ENCODE measurements at regions not wholly inside any gene's neighbourhood (a gene's known extent, or its start where the extent isn't known, plus 50 kb on each side); places are given as distances from the start of the nearest gene placed in this dataset.
"Not testable (repeated sequence)": the region's sequence is repeated elsewhere in the genome, so short reads cannot be mapped to it uniquely, and the experiment has no call there.

DNA sequence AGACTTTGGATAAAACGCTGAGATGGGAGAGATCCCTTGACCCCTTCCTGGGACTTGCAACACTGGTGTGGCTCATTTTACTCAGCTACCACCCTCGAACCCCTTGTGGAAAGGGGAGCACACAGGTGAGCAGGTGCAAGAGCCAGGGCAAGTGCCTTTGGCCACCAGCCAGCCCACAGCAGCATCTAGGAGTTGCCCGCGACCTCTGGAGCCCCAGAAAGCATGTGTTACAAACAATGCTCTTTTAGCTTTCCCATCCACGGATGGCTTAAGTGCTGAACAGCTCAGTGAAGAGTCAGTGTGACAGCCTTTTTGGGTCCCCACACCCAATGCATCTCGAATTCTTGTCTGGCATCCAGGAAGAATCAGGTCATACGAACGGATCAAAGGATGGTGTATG is 197.8 kb downstream of the MEMO1 start:
- H3K9me3 ChIP-seq (replicated peaks), result no peaks in the 10 kb centered on the region
- H3K4me3 ChIP-seq, result no peak overlapping the region
- no peaks in the 10 kb centered on the region for H3K27me3 ChIP-seq (replicated peaks)
- no peak overlapping the region for H3K27ac ChIP-seq
- no peaks in the 10 kb centered on the region; the same call in 1 of the 2 replicates for H3K4me1 ChIP-seq (replicated peaks)
- DNase-seq (ENCODE audit: low read depth in 1 of 2, low spot score in 2 of 2), result no peak
- H3K36me3 ChIP-seq, result no peaks in the 10 kb centered on the region

DNA sequence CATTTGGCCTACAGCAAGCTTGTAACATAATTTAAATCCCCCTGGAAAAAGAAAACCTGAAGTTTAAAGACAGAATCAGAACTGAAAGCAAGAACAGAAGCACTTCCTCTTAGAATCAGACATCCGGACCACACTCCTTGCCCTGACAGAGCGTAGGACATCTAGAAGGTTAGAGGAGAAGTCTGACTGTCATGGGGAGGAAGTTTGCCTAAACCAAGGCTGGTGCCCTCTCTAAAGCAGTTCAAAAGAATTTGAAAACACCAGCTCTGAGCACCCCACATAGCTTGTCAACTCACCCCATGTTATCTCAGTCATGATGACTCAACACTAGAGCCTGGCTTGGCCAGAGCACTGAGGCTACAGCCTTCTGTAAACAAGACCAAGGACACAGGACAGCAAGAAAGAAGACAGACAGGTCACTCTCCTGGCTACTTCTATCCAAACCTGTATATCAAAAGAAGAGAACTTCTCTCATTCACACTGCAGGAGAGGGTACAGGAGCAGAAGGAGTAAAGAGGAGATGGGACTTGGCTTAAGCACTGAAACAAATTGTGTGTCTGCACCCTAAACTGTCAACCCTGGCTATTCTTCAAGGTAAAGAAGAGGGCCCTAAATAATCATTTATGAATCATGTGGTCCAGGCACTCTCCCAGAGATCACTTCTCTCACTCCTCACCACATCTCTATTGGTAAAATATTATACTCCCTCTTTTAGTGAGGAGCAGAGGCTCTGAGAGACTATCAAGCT is 198.6 kb downstream of the MEMO1 start:
- no peak overlapping the region for H3K27ac ChIP-seq
- no peak overlapping the region for H3K4me3 ChIP-seq
- H3K27me3 ChIP-seq (replicated peaks), result no peaks in the 10 kb centered on the region
- no peaks in the 10 kb centered on the region for H3K36me3 ChIP-seq
- peak in 1 of 2 experiments; percentile 10 for DNase-seq (ENCODE audit: low read depth in 1 of 2, low spot score in 2 of 2)
- no peaks in the 10 kb centered on the region; the same call in 1 of the 2 replicates for H3K4me1 ChIP-seq (replicated peaks)
- H3K9me3 ChIP-seq (replicated peaks), result no peaks in the 10 kb centered on the region

DNA sequence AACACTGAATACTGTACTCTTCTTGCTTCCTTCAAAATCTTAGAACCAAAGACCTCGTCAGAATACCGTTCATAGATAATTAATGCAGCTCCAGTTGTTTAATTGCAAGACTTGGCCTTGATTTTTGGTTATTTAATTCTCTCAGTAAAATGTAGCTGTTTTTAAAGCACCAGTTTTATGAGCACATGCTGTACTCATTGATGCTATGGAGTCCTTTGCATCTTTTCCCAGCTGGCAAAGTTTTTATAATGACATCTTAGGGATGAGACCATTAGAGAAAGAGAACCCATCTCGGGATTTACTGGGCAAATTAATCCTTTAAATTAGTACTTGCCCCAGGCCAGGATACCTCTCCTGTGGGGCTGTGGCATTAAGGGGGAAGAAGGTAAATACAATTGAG is 199.3 kb downstream of the MEMO1 start:
- Histone ChIP-seq H3K27me3 (replicated peaks) (no peaks in the 10 kb centered on the region), H3K4me3 (no peak overlapping the region), H3K27ac (no peak overlapping the region), H3K9me3 (replicated peaks) (no peaks in the 10 kb centered on the region), H3K4me1 (replicated peaks) (no peaks in the 10 kb centered on the region; the same call in 1 of the 2 replicates), H3K36me3 (no peaks in the 10 kb centered on the region)
- no peak for DNase-seq (ENCODE audit: low read depth in 1 of 2, low spot score in 2 of 2)

DNA sequence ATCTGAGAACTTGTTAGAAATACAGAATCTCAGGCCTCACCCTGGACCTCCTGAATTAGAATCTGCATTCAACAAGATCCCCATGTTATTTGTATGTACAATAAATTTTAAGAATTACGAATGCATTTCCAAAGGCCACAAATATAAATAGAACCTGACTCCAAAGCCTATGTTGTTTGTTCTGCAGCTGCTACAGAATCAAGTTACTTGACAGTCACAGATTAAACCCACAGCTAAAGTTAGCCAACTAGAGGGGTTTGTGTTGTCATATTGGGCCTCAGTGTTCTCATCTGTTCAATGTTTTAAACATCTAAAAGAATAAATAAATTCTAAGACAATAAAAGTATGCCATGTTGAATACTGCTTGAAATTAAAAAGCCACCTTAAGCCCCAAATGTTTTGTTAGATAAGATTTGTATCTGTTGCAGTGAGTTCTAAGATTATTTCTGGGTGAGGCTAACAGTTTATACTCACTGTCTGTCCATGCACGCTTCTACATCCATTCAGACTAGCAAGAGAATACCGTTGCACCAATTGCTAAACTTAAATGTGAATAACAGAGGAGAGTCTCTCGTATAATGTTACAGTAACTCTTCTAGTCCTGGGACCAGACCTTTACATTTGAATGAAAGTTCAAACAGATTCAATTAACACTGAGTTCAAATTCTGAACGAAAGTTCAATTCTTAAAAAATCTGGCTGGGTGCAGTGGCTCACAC is 200.4 kb downstream of the MEMO1 start:
- Histone ChIP-seq H3K36me3 (no peaks in the 10 kb centered on the region), H3K4me1 (replicated peaks) (no peaks in the 10 kb centered on the region; the same call in 1 of the 2 replicates), H3K27ac (no peak overlapping the region), H3K9me3 (replicated peaks) (no peaks in the 10 kb centered on the region), H3K4me3 (no peak overlapping the region), H3K27me3 (replicated peaks) (no peaks in the 10 kb centered on the region)
- DNase-seq (ENCODE audit: low read depth in 1 of 2, low spot score in 2 of 2), result no peak

DNA sequence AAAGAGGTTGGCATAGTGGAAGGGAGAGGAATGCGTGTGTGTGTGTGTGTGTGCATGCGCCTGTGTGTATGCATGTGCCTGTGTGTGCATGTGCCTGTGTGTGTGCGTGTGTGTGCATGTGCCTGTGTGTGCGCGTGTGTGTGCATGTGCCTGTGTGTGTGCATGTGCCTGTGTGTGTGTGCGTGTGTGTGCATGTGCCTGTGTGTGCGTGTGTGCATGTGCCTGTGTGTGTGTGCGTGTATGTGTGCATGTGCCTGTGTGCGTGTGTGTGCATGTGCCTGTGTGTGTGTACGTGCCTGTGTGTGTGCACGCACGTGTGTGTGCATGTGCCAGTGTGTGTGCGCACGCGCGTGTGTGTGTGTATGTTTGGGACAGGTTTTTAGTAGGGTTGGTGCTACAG is 205.1 kb downstream of the MEMO1 start:
- Histone ChIP-seq H3K36me3 (no peaks in the 10 kb centered on the region), H3K9me3 (replicated peaks) (no peaks in the 10 kb centered on the region), H3K27me3 (replicated peaks) (no peaks in the 10 kb centered on the region), H3K27ac (no peak overlapping the region), H3K4me1 (replicated peaks) (no peaks in the 10 kb centered on the region), H3K4me3 (no peak overlapping the region)
- DNase-seq (ENCODE audit: low read depth in 1 of 2, low spot score in 2 of 2), result no peak

DNA sequence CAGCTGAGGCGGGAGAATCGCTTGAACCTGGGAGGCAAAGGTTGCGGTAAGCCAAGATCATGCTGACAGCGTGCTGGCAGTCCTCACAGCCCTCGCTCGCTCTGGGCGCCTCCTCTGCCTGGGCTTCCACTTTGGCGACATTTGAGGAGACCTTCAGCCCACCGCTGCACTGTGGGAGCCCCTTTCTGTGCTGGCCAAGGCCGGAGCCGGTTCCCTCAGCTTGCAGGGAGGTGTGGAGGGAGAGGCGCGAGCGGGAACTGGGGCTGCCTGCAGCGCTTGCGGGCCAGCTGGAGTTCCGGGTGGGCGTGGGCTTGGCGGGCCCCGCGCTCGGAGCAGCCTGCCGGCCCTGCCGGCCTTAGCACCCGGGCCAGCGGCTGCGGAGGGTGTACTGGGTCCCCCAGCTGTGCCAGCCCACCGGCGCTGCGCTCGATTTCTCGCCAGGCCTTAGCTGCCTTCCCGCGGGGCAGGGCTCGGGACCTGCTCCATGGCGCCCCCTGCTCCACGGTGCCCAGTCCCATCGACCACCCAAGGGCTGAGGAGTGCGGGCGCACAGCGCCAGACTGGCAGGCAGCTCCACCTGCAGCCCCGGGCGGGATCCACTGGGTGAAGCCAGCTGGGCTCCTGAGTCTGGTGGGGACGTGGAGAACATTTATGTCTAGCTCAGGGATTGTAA is 207.2 kb downstream of the MEMO1 start:
- H3K27me3 ChIP-seq (replicated peaks); DNase-seq (ENCODE audit: low read depth in 1 of 2, low spot score in 2 of 2); H3K4me1 ChIP-seq (replicated peaks); H3K36me3 ChIP-seq; H3K9me3 ChIP-seq (replicated peaks); H3K4me3 ChIP-seq; H3K27ac ChIP-seq: not testable (repeated sequence)

DNA sequence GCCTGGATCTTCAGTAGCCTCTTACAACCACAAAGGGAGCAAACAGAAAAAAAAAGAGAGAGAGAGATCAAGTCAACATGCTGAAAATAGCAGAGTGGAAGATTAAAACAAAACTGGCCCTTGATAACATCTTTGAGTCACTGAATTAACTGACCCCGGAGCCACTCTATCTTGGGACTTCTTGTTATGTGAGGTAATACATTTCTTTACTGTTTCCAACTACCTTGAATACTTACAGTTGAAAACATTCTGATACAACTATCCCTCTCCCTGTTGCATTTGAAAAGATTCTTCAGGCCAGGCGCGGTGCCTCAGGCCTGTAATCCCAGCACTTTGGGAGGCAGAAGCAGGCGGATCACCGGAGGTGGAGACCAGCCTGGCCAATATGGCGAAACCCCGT is 208.1 kb downstream of the MEMO1 start:
- H3K4me3 ChIP-seq, result no peak overlapping the region
- no peaks in the 10 kb centered on the region for H3K36me3 ChIP-seq
- no peaks in the 10 kb centered on the region for H3K27me3 ChIP-seq (replicated peaks)
- no peaks in the 10 kb centered on the region for H3K4me1 ChIP-seq (replicated peaks)
- H3K27ac ChIP-seq, result no peak overlapping the region
- DNase-seq (ENCODE audit: low read depth in 1 of 2, low spot score in 2 of 2), result no peak
- H3K9me3 ChIP-seq (replicated peaks), result no peaks in the 10 kb centered on the region

DNA sequence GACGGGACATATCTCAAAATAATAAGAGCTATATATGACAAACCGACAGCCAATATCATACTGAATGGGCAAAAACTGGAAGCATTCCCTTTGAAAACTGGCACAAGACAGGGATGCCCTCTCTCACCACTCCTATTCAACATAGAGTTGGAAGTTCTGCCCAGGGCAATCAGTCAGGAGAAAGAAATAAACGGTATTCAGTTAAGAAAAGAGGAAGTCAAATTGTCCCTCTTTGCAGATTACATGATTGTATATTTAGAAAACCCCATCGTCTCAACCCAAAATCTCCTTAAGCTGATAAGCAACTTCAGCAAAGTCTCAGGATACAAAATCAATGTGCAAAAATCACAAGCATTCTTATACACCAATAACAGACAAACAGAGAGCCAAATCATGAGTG is 211.5 kb downstream of the MEMO1 start:
- H3K4me3 ChIP-seq; H3K4me1 ChIP-seq (replicated peaks); H3K27ac ChIP-seq; H3K36me3 ChIP-seq; DNase-seq (ENCODE audit: low read depth in 1 of 2, low spot score in 2 of 2); H3K27me3 ChIP-seq (replicated peaks); H3K9me3 ChIP-seq (replicated peaks): not testable (repeated sequence)

DNA sequence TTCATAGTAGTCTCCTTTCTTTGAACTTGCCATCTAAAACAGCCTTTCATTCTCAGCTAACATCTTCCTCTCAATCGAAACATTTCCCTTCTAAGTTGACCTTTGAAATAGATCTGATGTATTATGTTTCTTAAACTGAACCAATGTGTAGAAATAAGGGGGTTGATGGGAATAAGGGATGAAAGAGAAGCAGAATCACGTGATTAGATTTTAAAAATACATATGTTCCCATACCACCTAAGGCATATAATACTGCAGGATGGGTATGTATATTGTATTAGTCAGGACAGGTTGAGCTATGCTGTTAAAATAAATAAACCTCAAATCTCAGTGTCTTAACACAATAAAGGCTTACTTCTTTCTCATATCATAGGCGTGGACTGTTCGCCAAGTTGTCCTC is 207.5 kb upstream of the SRD5A2 start:
- no peaks in the 10 kb centered on the region for H3K36me3 ChIP-seq
- no peak overlapping the region for H3K4me3 ChIP-seq
- DNase-seq (ENCODE audit: low read depth in 1 of 2, low spot score in 2 of 2), result no peak
- H3K27ac ChIP-seq, result no peak overlapping the region
- H3K27me3 ChIP-seq (replicated peaks), result peaks cover under 1% of the 10 kb centered on the region; the same call in 1 of the 2 replicates
- H3K9me3 ChIP-seq (replicated peaks), result no peaks in the 10 kb centered on the region
- H3K4me1 ChIP-seq (replicated peaks), result no peaks in the 10 kb centered on the region

DNA sequence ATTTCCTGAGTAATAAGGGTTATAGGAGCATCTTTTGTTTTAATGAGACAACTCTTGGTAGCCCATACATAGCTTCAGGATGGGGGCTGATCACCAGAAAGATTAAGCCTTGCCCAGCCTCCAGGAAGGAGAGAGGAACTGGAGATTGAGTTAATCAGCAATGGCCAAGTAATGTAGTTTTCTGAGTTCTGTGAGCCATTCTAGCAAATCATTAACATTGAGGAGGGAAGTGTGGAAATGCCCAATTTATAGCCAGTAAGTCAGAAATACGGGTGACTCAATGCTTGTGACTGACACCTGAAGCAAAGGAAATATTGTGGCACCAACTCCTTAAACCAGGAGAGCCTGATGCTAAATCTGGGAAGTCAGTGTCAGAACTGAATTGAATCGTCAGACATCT is 205.1 kb upstream of the SRD5A2 start:
- Histone ChIP-seq H3K27me3 (replicated peaks) (no peaks in the 10 kb centered on the region), H3K4me3 (no peak overlapping the region), H3K36me3 (no peaks in the 10 kb centered on the region), H3K4me1 (replicated peaks) (no peaks in the 10 kb centered on the region), H3K27ac (no peak overlapping the region), H3K9me3 (replicated peaks) (no peaks in the 10 kb centered on the region)
- DNase-seq (ENCODE audit: low read depth in 1 of 2, low spot score in 2 of 2), result no peak

DNA sequence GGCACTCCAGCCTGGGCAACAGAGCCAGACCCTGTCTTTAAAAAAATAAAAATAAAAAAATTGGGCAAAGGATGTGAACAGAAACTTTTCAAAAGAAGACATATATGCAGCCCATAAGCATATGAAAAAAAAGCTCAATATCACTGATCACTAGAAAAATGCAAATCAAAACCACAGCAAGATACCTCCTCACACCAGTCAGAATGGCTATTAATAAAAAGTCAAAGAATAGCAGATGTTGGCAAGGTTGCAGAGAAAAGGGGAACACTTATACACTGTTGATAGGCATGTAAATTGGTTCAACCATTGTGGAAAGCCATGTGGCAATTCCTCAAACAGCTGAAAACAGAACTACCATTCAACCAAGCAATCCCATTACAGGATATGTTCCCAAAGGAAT is 204.1 kb upstream of the SRD5A2 start:
- Histone ChIP-seq H3K36me3 (no peaks in the 10 kb centered on the region), H3K4me1 (replicated peaks) (no peaks in the 10 kb centered on the region), H3K4me3 (no peak overlapping the region), H3K9me3 (replicated peaks) (no peaks in the 10 kb centered on the region), H3K27ac (no peak overlapping the region), H3K27me3 (replicated peaks) (no peaks in the 10 kb centered on the region)
- DNase-seq (ENCODE audit: low read depth in 1 of 2, low spot score in 2 of 2), result no peak

DNA sequence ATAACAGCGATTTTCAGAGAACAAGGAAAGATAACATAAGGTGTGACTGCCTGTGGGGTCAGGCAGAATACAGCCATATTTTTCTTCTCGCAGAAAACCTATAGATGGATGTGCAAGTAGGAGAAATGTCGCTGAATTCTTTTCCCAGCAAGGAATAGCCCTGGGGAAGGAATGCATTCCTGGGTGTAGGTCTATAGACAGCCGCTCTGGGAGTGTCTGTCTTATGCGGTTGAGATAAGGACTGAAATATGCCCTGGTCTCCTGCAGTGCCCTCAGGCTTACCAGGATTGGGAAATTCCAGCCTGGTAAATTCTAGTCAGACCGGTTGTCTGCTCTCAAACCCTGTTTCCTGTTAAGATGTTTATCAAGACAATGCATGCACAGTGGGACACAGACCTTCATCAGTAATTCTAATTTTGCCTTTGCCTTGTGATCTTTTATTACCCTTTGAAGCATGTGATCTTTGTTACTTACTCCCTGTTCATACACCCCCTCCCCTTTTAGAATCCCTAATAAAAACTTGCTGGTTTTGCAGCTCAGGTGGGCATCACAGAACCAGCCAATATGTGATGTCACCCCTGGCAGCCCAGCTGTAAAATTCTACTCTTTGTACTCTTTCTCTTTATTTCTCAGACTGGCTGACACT is 202.8 kb upstream of the SRD5A2 start:
- H3K4me1 ChIP-seq (replicated peaks); H3K9me3 ChIP-seq (replicated peaks); H3K27ac ChIP-seq; H3K4me3 ChIP-seq; DNase-seq (ENCODE audit: low read depth in 1 of 2, low spot score in 2 of 2); H3K27me3 ChIP-seq (replicated peaks); H3K36me3 ChIP-seq: not testable (repeated sequence)

DNA sequence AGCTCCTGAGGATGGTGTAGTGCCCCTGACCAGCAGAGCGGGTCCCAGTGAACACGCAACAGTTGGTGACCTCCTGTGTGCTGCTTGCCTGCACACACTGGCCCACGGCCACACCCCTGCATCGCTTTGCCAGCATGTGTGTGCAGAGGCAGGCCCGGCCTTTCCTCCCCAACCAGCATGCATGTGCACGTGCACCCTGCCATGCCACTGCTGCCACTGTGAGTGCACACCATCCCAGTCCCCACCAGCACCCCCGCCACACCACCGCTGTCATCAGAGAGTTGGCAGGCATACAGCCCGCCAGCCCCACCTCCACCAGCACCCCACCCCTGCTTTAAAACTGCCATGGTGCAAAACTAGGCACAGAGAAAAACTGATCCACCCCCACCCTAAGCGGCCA is 197.4 kb upstream of the SRD5A2 start:
- DNase-seq (ENCODE audit: low read depth in 1 of 2, low spot score in 2 of 2), result no peak
- no peaks in the 10 kb centered on the region for H3K9me3 ChIP-seq (replicated peaks)
- H3K36me3 ChIP-seq, result no peaks in the 10 kb centered on the region
- H3K4me1 ChIP-seq (replicated peaks), result no peaks in the 10 kb centered on the region
- no peaks in the 10 kb centered on the region for H3K27me3 ChIP-seq (replicated peaks)
- H3K4me3 ChIP-seq, result no peak overlapping the region
- no peak overlapping the region for H3K27ac ChIP-seq

DNA sequence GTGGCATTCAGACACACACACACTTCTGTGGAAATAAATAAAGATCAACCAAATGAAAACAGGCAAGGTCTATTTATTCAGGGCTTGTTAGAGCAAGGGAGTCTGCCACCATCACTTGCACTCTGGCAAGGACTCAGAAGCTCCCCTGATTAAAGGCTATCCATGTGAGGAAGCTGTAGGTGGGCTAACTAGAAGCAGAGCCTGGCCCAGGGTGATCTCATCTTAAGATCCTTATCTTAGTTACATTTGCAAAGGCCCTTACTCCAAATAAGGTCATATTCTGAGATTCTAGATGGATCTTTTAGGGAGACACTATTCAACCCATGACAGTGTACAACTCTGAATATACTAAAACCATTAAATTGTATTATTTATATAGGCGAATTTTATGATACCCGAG is 190.0 kb upstream of the SRD5A2 start:
- no peak overlapping the region for H3K27ac ChIP-seq
- no peaks in the 10 kb centered on the region for H3K27me3 ChIP-seq (replicated peaks)
- H3K4me1 ChIP-seq (replicated peaks), result no peaks in the 10 kb centered on the region
- no peak overlapping the region for H3K4me3 ChIP-seq
- no peaks in the 10 kb centered on the region for H3K36me3 ChIP-seq
- DNase-seq (ENCODE audit: low read depth in 1 of 2, low spot score in 2 of 2), result no peak
- no peaks in the 10 kb centered on the region for H3K9me3 ChIP-seq (replicated peaks)

Measured in SJSA1 (cell line).